Duodenal mucosa (tissue), 2 donors: ENCODE measurements at regions not wholly inside any gene's neighbourhood (a gene's known extent, or its start where the extent isn't known, plus 50 kb on each side); places are given as distances from the start of the nearest gene placed in this dataset.

Experiments used
- H3K27ac ChIP-seq: one replicate; pipeline ENCODE4 v1.7.0; 2013; ENCODE audit warnings: low read depth, low read length
- H3K27me3 ChIP-seq, 2 donors: one replicate each; pipeline ENCODE4 v1.7.0; 2013; ENCODE audit warnings: low read length in 2 of 2, control low read depth in 1 of 2; ENCODE audit not compliant: insufficient read depth in 2 of 2, control insufficient read depth in 1 of 2
- H3K36me3 ChIP-seq, 2 donors: one replicate each; pipeline ENCODE4 v1.7.0; 2013; ENCODE audit warnings: low read length in 2 of 2, control low read depth in 1 of 2; ENCODE audit not compliant: insufficient read depth in 2 of 2, control insufficient read depth in 1 of 2
- H3K4me1 ChIP-seq, 2 donors: one replicate each; pipeline ENCODE4 v1.7.0; 2013; ENCODE audit warnings: low read length in 2 of 2, control low read depth in 1 of 2; ENCODE audit not compliant: insufficient read depth in 2 of 2, control insufficient read depth in 1 of 2
- H3K4me3 ChIP-seq, 2 donors: one replicate each; pipeline ENCODE4 v1.7.0; 2013; ENCODE audit warnings: low read length in 2 of 2, low read depth in 1 of 2
- H3K9ac ChIP-seq, 2 donors: one replicate each; pipeline ENCODE4 v1.7.0; 2013; ENCODE audit warnings: low read length in 2 of 2, low read depth in 1 of 2
- H3K9me3 ChIP-seq, 2 donors: one replicate each; pipeline ENCODE4 v1.7.0; 2013; ENCODE audit warnings: low read length in 2 of 2, control low read depth in 1 of 2; ENCODE audit not compliant: control insufficient read depth in 1 of 2

GRCh38 chr11:109480251-109480650 lies 58.3 kb downstream of the C11orf87 start:
- Histone ChIP-seq H3K36me3 (no peaks in the 10 kb centered on the region), H3K9ac (no peak overlapping the region), H3K4me1 (no peaks in the 10 kb centered on the region), H3K27ac (no peak overlapping the region), H3K4me3 (no peak overlapping the region), H3K9me3 (no peaks in the 10 kb centered on the region), H3K27me3 (no peaks in the 10 kb centered on the region)

DNA sequence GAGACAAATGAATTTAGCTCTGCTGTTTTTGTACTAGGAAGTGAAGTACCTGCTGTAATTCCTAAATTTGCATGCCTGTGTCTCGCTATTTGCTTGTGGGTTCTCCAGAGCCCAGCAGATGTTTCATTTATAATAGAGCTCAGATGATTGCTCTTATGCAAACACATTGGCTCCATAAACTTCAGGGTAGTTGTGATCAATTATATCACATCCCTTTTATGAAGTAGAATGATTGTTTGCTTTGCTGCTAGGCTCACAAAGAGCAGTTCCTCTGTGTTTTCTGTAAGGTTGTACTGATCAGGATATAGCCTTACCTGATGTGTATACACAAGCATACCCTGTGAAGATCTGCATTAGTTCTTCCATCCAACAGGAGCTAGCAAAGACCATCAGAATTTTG lies 64.1 kb downstream of the C11orf87 start:
- Histone ChIP-seq H3K27ac (no peak overlapping the region), H3K9me3 (peaks cover 0 to 8% of the 10 kb centered on the region in 2 donors), H3K4me3 (no peak overlapping the region), H3K27me3 (no peaks in the 10 kb centered on the region), H3K4me1 (no peaks in the 10 kb centered on the region), H3K36me3 (no peaks in the 10 kb centered on the region), H3K9ac (no peak overlapping the region)

DNA sequence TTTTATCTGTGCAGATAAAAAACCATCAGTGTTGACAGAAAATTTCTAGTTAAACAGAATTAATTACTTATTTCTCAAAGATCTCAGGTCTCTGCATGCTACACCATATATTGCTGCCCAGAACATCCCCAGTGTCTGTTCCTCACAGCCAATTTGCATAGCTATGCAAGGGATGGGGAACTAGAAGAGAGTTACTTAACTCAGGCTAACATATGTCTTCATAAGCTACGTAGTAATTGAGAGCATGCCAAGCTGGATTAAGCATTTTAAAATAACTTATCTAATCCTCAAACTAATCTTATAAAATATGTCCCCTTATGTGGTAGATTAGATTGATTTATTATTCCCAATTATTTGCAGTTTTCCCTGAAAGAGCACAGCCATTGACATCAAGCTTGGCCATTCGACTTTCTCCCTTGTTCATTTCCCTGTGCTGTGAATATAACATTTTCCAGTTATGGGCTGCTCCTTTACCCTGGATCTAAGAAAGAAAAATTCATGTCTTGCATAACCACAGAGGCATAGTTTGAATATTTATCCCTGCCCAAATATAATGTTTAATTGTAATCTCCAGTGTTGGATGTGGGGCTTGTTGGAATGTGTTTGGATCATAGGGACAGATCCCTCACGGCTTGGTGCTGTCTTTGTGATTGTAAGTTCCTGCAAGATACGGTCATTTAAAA lies 69.1 kb downstream of the C11orf87 start:
- no peak overlapping the region for H3K4me3 ChIP-seq

DNA sequence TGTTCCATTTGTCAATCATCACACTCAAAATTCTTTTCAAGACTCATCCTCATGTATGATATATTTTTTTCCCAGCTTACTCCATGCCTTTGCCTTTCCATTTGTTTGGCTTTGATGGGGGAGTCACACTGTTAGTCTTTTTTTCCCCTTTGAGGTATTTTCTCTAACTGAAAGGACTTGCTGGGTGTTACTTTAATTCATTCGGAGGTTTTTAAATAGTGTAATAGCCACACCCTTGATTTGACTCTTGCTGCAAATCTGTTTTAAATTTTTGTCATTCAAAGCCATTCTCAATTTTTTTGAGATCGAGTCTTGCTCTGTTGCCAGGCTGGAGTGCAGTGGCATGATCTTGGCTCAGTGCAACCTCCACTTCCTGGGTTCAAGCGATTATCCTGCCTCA lies 84.1 kb downstream of the C11orf87 start:
- no peaks in the 10 kb centered on the region for H3K4me1 ChIP-seq
- H3K9ac ChIP-seq, result no peak overlapping the region
- H3K4me3 ChIP-seq, result no peak overlapping the region
- no peaks in the 10 kb centered on the region for H3K27me3 ChIP-seq
- H3K9me3 ChIP-seq, result no peaks in the 10 kb centered on the region
- no peaks in the 10 kb centered on the region for H3K36me3 ChIP-seq
- H3K27ac ChIP-seq, result no peak overlapping the region

More for the DNA sequence above, 69.1 kb downstream of the C11orf87 start:
- Histone ChIP-seq H3K27ac (no peak overlapping the region), H3K9me3 (peaks cover 2 to 8% of the 10 kb centered on the region in 2 donors), H3K27me3 (no peaks in the 10 kb centered on the region), H3K9ac (no peak overlapping the region), H3K36me3 (no peaks in the 10 kb centered on the region), H3K4me1 (no peaks in the 10 kb centered on the region)

DNA sequence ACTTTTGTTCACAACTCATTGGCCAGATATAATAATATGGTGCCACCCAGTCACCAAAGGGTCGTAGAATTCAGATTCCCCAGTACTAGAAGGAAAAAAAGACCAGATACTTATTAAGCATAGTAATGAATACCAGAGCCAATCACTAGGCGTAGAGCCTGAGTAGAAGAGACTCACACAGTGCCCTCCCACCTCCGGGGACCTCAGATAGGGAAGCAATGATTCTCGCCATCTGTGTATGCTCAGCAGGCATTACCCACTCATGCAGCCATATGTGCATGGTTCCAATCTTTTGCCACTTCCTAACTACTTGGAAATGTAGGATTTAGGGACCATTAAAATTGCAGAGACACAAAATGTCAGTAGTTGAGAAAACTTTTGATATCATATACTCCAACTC lies 85.3 kb downstream of the C11orf87 start:
- Histone ChIP-seq H3K27ac (no peak overlapping the region), H3K4me1 (no peaks in the 10 kb centered on the region), H3K4me3 (no peak overlapping the region), H3K36me3 (no peaks in the 10 kb centered on the region), H3K27me3 (no peaks in the 10 kb centered on the region), H3K9ac (no peak overlapping the region), H3K9me3 (peaks cover 0 to 2% of the 10 kb centered on the region in 2 donors)

DNA sequence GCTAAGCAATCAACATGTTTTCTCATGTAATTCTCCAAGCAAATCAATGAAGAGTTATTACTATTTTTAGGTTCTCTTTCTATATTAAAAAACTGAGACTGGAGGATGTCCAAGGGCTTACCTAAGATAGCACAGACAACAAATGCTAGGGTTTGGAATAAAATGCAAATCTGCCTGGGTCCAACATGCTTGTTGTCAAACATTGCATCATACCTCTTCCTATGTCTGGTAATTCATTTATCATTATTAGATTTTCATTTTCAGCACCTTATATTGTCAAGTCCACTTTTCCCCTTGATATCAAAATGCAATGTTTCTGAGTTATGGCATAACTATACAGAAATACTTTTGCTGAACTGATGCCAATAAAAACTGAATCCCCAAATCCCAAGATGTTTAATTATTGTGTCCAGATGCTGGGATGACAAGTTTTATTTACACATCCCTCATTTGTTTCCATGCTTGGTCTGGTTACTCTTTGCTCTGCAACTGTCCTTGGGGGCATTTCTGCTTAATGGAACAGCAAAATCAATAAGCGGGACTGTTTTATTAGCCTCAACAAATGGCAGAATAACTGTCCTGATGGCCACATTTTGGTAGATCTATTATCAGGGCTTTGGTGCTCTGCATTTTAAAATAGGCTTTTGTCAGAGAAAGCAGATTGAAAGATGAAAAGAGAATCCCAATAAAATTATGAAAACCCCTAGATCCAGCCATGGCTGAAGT lies 86.0 kb downstream of the C11orf87 start:
- Histone ChIP-seq H3K9ac (no peak overlapping the region), H3K4me1 (no peaks in the 10 kb centered on the region), H3K4me3 (no peak overlapping the region), H3K27me3 (no peaks in the 10 kb centered on the region), H3K36me3 (no peaks in the 10 kb centered on the region), H3K9me3 (peaks cover 0 to 3% of the 10 kb centered on the region in 2 donors), H3K27ac (no peak overlapping the region)

GRCh38 chr11:109508943-109509342 lies 87.0 kb downstream of the C11orf87 start:
- Histone ChIP-seq H3K27ac (no peak overlapping the region), H3K4me1 (no peaks in the 10 kb centered on the region), H3K9ac (no peak overlapping the region), H3K4me3 (no peak overlapping the region), H3K27me3 (no peaks in the 10 kb centered on the region), H3K9me3 (peaks cover 0 to 3% of the 10 kb centered on the region in 2 donors), H3K36me3 (no peaks in the 10 kb centered on the region)

DNA sequence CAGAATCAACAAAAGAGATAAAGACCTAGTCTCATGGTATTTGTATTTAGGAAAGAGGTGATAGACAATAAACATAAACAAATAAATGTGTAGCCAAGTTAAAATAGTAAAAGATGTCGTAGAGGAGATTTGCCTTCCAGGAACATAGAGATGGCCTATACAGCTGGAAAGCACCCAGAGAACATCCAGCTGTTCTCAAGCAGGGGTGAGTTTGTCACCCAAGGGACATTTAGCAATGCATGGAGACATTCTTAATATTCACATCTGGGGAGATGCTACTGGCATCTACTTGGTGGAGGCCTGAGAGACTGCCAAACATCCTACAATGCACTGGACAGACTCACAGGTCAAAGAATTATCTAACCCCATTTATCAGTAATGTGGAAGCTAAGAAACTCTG lies 88.3 kb downstream of the C11orf87 start:
- H3K4me3 ChIP-seq, result no peak overlapping the region
- H3K9me3 ChIP-seq, result peaks cover 0 to 3% of the 10 kb centered on the region in 2 donors
- H3K27ac ChIP-seq, result no peak overlapping the region
- H3K4me1 ChIP-seq, result no peaks in the 10 kb centered on the region
- H3K27me3 ChIP-seq, result no peaks in the 10 kb centered on the region
- no peaks in the 10 kb centered on the region for H3K36me3 ChIP-seq
- H3K9ac ChIP-seq, result no peak overlapping the region

DNA sequence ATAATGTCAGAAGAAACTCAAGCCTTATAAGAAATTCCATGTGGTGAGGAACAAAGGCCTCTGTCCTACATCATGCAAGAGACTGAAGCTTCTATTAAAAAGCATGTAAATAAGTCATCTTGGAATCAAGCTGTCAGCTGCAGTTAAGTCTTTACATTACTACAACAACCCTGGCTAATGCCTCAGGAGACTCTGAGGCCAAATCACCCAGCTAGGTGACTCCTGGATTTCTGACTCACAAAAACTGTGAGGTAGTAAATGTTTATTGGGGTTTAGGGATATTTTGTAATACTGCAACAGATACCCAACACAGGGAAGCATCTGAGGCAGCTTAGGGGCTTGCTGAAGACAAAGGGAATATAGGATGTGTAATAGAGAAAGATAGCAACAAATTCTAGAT lies 89.6 kb downstream of the C11orf87 start:
- H3K9me3 ChIP-seq, result peaks cover 0 to 3% of the 10 kb centered on the region in 2 donors
- H3K27ac ChIP-seq, result no peak overlapping the region
- H3K36me3 ChIP-seq, result no peaks in the 10 kb centered on the region
- no peaks in the 10 kb centered on the region for H3K27me3 ChIP-seq
- no peaks in the 10 kb centered on the region for H3K4me1 ChIP-seq
- no peak overlapping the region for H3K9ac ChIP-seq
- H3K4me3 ChIP-seq, result no peak overlapping the region

DNA sequence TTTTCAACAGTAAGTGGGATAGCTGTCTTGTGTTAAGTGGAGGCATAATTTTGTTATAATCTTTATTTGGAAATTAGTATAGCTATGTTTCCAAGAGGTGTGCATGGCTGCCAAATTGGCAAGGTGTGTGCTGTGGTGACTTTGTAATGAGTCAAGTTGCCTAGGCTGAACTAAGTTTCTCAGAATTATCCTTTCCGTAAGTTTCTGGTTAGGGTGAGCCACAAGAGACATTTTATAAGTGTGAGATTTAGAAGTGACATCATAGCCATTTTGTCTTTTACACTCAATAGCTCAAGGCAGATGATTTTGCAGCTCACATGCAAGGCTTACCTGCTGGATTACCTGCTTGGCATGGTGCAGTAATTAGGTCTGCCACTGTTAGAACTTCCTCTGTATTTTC lies 90.3 kb downstream of the C11orf87 start:
- no peaks in the 10 kb centered on the region for H3K27me3 ChIP-seq
- H3K27ac ChIP-seq, result no peak overlapping the region
- H3K9ac ChIP-seq, result no peak overlapping the region
- no peaks in the 10 kb centered on the region for H3K36me3 ChIP-seq
- peaks cover 0 to 3% of the 10 kb centered on the region in 2 donors for H3K9me3 ChIP-seq
- no peaks in the 10 kb centered on the region for H3K4me1 ChIP-seq
- no peak overlapping the region for H3K4me3 ChIP-seq
